ENCODE measurements at regions not wholly inside any gene's neighbourhood (a gene's known extent, or its start where the extent isn't known, plus 50 kb on each side); places are given as distances from the start of the nearest gene placed in this dataset.

DNA sequence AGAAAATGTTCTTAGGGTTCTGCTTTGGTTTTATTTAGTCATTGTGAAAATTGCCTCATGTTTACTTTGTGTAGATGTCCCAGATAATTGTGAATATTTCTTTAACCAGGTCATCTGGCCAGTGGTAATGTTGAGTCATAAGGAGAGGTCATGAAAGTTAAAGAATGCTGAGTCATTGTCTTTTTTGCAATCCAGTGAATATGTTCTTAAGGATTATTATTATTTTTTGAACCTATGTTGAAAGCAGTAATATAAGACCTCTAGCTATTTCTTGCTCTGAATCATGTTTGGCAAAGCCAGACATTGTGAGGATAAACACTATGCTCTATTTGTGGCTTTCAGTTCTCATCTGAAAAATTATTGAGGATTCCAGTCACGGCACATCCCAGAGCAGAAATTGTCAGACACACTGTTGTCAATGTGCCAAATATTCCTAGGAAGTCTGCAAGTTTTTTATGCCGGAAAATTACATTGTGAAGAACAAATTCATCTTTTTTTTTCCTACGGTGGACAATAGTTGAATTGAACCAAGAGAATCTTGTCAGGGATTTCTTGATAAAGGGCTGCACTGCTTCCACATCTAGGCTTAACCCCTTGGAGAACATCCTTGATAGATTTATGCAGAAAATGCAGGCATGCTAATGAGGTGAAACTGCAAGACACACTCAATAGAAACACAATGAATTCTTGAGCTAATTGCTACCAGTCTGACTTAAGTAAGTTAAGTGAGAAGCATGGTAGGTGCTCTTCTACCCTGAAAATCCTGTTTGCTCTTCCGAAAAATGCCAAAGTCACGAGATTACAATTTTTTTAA lies 369.6 kb downstream of the ATP23 start:
- peak; percentile 90 for DNase-seq (ENCODE audit: extremely low read depth, low read depth)
- no peak overlapping the region for H3K4me3 ChIP-seq (replicated peaks; ENCODE audit: low read depth, low read length)
- TF ChIP-seq CTCF (IDR thresholded peaks at IDR 0.05; ENCODE audit: low read depth, low read length, missing control alignments) = no peak

- H3K4me3 ChIP-seq (replicated peaks; ENCODE audit: low read depth, low read length) = no peak overlapping the region
- TF ChIP-seq CTCF (IDR thresholded peaks at IDR 0.05; ENCODE audit: low read depth, low read length, missing control alignments) = no peak
- no peak for DNase-seq (ENCODE audit: extremely low read depth, low read depth)
These were observed 371.9 kb downstream of the ATP23 start for GRCh38 chr12:58313091-58313855.

DNA sequence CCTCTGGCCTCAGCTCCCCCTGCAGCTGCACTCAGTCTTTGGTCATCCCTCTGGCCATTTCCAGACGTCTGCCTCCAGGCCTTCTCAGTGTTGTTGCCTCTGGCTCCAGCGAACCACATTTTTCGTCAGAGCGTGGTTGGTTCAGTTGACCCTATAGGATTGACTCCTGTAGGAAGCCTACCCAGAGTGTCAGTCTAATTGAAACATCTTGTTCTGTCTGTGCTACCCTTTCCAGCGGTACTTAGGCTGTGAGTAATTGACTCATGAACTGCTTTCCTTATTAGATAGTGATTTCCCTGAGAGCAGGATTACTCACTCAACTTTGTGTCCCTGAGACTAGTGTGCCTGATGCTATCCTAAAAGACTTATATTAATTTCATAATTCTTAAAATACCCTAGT lies 373.2 kb downstream of the ATP23 start:
- no peak for TF ChIP-seq CTCF (IDR thresholded peaks at IDR 0.05; ENCODE audit: low read depth, low read length, missing control alignments)
- H3K4me3 ChIP-seq (replicated peaks; ENCODE audit: low read depth, low read length) = no peak overlapping the region
- DNase-seq (ENCODE audit: extremely low read depth, low read depth) = no peak

GRCh38 chr12:58316926-58317325 lies 375.6 kb downstream of the ATP23 start:
- DNase-seq (ENCODE audit: extremely low read depth, low read depth) = no peak
- TF ChIP-seq CTCF (IDR thresholded peaks at IDR 0.05; ENCODE audit: low read depth, low read length, missing control alignments) = no peak
- H3K4me3 ChIP-seq (replicated peaks; ENCODE audit: low read depth, low read length) = no peak overlapping the region

DNA sequence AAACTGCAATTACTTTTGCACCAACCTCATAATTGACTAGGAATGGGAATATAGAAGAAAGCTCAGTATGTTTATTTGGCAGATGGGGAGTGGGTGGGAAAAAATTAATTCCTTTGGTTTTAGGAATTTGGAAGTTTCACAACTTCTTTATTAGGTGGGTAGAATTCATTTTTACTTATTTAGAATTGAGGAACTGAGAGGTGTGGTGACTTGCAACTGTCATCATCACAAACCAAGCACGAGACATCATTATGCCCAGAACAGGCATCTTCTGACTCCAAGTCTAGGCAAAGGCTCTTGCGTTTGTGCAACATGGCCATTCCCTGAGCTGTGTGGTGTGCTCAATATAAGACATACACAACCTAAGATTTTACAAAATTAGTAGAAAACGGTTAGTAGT lies 380.0 kb downstream of the ATP23 start:
- TF ChIP-seq CTCF (IDR thresholded peaks at IDR 0.05; ENCODE audit: low read depth, low read length, missing control alignments) = no peak
- DNase-seq (ENCODE audit: extremely low read depth, low read depth) = no peak
- no peak overlapping the region for H3K4me3 ChIP-seq (replicated peaks; ENCODE audit: low read depth, low read length)

DNA sequence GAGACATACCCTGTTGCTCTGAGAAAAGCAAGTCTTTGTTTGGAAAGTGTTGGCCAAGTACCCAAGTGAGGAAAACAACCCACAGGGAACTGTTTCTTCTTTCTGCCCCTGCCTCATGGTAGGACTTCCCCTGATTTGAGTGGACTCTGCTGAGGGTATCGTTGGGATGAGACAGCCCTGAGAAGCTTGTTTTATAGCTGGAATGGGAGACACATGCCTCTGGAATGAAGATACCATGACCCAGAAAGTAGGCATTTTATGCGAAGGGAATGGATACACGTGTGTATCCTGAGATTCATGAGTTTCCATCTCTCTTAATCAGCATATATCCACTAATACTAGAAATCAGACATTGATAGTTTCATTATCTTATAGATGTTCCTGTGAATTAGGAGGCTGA lies 382.3 kb downstream of the ATP23 start:
- no peak overlapping the region for H3K4me3 ChIP-seq (replicated peaks; ENCODE audit: low read depth, low read length)
- no peak for TF ChIP-seq CTCF (IDR thresholded peaks at IDR 0.05; ENCODE audit: low read depth, low read length, missing control alignments)
- DNase-seq (ENCODE audit: extremely low read depth, low read depth) = no peak

Data from HFF-Myc (cell line).